HK-2 (cell line): ENCODE measurements at regions not wholly inside any gene's neighbourhood (a gene's known extent, or its start where the extent isn't known, plus 50 kb on each side); places are given as distances from the start of the nearest gene placed in this dataset.

Experiments
- DNase-seq: peaks from one replicate; pipeline ENCODE4 v3.0.0-alpha.2; 2018; ENCODE audit not compliant: unreplicated experiment

DNA sequence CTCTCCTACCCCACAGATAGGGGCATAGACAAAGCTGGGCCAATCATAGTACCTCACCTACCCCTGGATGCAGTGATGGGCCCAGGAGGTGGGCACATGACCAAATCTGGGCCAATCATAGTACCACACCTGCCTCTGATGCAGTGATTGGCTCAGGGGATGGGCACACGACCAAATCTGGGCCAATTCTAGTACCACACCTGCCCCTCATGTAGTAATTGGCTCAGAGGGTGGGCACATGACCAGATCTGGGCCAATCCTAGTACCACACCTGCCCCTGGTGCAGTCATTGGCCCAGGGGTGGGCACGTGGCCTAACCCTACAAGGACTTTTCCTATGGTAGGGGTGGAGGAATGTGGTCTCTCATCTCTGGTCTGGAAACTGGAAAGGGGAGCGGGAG, 56.9 kb upstream of the MEF2A start:
- DNase-seq = no peak

DNA sequence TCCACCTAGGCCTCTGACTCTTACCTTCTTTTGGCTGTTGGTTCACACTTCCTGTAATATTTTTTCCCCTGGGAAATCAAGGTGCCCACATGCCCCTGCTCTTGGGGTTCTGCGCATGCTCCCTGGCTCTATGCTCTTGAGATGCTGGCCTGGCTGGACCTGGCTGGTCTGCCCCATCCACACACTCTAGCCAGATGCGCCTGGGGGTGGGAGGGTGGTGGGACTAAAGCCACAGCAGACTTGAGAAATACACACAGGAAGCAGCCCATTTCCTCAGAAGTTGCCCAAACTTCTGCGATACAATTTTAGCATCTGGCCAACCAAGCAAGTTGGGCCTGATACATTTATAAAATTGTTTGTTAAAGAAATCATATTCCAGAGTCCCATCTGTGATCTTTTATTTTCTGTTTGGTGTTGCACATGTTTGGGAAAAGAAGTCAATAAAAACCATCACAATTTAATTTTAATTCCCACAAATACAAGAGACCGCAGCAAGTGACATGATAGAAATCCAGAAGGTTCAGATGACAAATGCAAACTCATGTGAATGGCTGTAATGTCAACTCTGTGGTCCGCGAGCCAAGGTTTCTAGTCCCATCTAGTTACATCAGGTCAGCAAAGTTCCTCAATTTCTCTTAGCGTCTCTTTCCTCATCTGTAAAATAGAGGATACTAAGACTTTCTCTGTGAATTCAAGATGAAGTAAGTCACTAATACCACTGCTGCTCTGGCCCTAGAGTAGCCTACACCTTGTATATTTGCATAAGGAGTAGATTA, 55.9 kb upstream of the MEF2A start:
- no peak for DNase-seq

DNA sequence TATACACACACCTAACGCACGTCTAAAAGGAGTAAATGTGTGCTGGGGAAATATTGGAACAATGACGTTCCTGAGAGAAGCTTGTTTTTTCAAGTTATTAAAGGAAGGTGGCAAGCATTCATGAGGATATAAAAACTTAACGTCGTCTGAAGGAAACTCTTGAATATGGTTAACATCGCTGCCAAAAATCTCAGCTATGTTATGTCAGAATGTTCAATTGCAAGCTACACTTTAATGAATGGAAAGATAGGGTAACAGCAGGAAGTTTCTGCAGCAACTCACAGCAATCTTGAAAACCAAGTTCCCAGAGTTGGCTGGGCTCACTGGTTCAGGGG, 54.3 kb upstream of the MEF2A start:
- DNase-seq = no peak

DNA sequence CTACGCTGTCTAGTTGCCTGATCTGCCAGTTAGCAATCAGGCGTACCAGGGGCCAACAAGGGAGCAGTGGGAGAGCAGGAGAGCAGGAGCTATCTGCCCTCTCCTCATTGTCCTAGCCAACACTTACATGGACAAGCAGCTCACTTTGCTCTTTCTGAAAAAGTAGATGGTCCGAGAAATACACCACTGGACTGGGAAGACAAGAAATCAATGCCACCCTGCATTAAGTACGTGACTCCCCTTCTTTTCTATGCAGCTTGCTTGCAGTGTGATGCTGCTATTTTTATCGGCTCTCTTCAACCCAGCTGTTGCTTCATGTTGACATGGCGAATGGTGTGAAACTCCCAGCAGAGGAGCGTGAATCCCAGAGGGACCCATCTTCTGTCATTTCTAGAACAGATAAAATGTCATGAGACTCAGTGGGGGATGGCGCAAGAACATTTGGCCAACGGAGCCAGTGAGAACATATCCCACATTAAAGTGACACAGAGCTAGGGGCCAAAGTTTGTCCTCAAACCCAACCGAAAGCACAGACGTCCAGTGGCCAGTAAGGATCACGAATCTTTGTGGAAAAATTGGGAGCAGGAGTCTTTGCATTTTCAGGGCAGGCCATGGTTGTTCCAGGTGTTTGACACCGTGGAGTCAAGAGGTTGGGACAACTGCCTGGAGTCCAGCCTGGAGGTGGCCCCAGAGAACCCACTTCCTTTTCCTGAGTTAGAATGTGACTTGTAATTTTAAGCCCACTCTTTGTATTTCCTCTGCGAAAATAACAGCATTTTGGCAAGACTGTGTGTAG, 53.7 kb upstream of the MEF2A start:
- DNase-seq = no peak

DNA sequence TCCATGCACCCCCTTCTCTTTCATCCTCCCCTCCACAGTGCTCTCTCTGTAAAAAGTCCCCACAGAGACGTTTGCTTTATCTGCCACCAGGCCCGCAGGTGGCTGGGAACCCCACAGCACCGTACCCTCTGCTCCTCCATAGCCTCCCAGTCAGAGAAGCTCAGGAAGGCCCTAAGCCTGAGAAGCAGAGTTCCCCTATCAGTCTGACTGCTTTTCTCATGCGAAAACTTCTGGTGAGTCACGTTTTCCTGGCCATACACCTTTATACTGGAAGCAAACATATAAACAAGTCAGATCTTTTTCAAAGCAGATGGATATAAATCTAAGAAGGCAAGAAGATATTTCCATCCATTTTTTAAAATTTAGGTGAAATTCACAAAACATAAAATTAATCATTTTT, 51.5 kb upstream of the MEF2A start:
- no peak for DNase-seq
